Lower lobe of right lung (tissue), 2 donors: ENCODE measurements at regions not wholly inside any gene's neighbourhood (a gene's known extent, or its start where the extent isn't known, plus 50 kb on each side); places are given as distances from the start of the nearest gene placed in this dataset.

Experiments
- ATAC-seq, 2 donors: fragments of 200-7000 bp; cut with Tn5 transposase; one replicate each; pipeline ENCODE4 v1.9.1; 2020 to 2022; ENCODE audit warnings: mild to moderate bottlenecking in 2 of 2, moderate library complexity in 2 of 2
- DNase-seq: peaks from one replicate; pipeline ENCODE4 v3.0.0-alpha.2; 2020
- H3K27ac ChIP-seq: fragments of 200-600 bp; one replicate; pipeline ENCODE4 v1.8.0; 2022
- H3K27me3 ChIP-seq: fragments of 200-600 bp; one replicate; pipeline ENCODE4 v1.8.0; 2022; ENCODE audit warnings: low read depth
- H3K36me3 ChIP-seq: fragments of 200-600 bp; one replicate; pipeline ENCODE4 v1.8.0; 2022; ENCODE audit warnings: mild to moderate bottlenecking
- H3K4me1 ChIP-seq: fragments of 200-600 bp; one replicate; pipeline ENCODE4 v1.8.0; 2022
- H3K4me3 ChIP-seq: fragments of 200-600 bp; one replicate; pipeline ENCODE4 v1.8.0; 2022; ENCODE audit warnings: mild to moderate bottlenecking
- H3K9me3 ChIP-seq: fragments of 200-600 bp; one replicate; pipeline ENCODE4 v1.8.0; 2022
- intact Hi-C: fragments of 100-400 bp; cut with DNase I; formaldehyde crosslinking; loops from one replicate; pipeline ENCODE4 v1.11.0; 2022
- TF ChIP-seq, protein P1 (sequence below): fragments of 200-600 bp; IDR thresholded peaks from one replicate; pipeline ENCODE4 v1.8.0; 2022; ENCODE audit warnings: antibody characterized with exemption, mild to moderate bottlenecking
- donor health status: DM: no; HTN: yes; CAD: no; lungs with severe emphysema.

DNA sequence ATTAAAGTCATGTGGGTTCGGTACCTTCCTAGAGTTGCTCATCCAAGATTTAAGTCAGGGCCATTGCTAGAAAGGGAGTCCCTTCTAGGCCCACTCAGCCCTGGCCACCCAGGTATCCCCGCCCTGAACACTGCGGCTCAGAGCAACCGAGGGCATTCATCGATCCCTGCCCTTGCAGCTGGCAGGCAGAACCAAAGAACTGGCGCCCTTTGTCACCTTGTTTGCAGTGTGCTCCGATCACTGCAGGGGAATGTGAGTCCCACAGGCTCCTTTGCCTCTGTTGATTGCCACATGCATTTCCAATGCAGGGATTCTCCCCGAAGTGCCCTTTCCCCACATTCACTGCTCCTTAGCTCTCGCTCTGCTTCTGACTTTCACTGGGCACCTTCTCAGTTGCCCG, 108.5 kb downstream of the CMPK2 start:
- Histone ChIP-seq H3K9me3 (no peaks in the 10 kb centered on the region), H3K4me1 (no peaks in the 10 kb centered on the region), H3K27ac (no peak overlapping the region), H3K36me3 (no peaks in the 10 kb centered on the region), H3K4me3 (no peak overlapping the region), H3K27me3 (no peaks in the 10 kb centered on the region)
- ATAC-seq (no peak), DNase-seq (no peak)
- intact Hi-C loops, result no loop called here
- TF ChIP-seq, protein P1, sequence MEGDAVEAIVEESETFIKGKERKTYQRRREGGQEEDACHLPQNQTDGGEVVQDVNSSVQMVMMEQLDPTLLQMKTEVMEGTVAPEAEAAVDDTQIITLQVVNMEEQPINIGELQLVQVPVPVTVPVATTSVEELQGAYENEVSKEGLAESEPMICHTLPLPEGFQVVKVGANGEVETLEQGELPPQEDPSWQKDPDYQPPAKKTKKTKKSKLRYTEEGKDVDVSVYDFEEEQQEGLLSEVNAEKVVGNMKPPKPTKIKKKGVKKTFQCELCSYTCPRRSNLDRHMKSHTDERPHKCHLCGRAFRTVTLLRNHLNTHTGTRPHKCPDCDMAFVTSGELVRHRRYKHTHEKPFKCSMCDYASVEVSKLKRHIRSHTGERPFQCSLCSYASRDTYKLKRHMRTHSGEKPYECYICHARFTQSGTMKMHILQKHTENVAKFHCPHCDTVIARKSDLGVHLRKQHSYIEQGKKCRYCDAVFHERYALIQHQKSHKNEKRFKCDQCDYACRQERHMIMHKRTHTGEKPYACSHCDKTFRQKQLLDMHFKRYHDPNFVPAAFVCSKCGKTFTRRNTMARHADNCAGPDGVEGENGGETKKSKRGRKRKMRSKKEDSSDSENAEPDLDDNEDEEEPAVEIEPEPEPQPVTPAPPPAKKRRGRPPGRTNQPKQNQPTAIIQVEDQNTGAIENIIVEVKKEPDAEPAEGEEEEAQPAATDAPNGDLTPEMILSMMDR, result no peak

DNA sequence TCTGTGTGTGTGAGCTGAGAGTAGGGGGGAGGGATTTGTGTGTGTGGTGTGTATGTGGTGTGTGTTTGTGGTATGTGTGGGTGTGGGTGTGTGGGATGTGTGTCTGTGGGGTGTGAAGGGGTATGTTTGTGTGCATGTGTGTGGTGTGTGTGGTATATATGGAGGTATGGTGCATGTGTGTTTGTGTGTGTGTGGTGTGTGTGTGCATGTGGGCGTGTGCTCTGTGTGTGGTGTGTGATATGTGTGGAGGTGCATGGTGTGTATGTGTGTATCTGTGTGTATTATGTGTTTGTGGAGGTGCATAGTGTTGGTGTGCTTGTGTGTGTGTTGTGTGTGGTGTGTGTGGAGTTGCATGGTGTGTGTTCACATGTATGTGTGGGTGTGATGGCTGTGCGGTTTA, 106.0 kb downstream of the CMPK2 start:
- DNase-seq (no peak), ATAC-seq (no peak)
- no peak overlapping the region for H3K4me3 ChIP-seq
- no peaks in the 10 kb centered on the region for H3K27me3 ChIP-seq
- no peak overlapping the region for H3K27ac ChIP-seq
- intact Hi-C loops, result no loop called here
- H3K4me1 ChIP-seq, result no peaks in the 10 kb centered on the region
- TF ChIP-seq, protein P1, result no peak
- no peaks in the 10 kb centered on the region for H3K9me3 ChIP-seq
- H3K36me3 ChIP-seq, result no peaks in the 10 kb centered on the region

DNA sequence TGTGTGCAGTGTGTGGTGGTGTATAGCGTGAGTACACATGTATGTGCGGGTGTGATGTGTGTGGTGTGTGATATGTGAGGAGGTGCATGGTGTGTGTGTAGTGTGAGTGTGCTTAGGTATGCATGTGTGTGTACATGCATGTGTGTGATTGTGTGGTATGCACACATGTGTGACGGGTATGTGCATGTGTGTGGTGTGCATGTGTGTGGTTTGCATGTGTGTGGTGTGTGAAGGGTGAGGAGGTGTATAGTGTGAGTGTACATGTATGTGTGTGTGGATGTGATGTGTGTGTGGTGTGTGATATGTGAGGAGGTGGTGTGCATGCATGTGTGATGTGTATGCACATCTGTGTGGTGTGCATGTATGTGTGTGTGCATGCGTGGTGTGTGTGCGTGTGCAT, 105.6 kb downstream of the CMPK2 start:
- intact Hi-C loops, result no loop called here
- Histone ChIP-seq H3K4me1 (no peaks in the 10 kb centered on the region), H3K27me3 (no peaks in the 10 kb centered on the region), H3K36me3 (no peaks in the 10 kb centered on the region), H3K4me3 (no peak overlapping the region), H3K9me3 (no peaks in the 10 kb centered on the region), H3K27ac (no peak overlapping the region)
- ATAC-seq (peak in 1 of 2 donors; percentile 20), DNase-seq (no peak)
- TF ChIP-seq, protein P1, result no peak

DNA sequence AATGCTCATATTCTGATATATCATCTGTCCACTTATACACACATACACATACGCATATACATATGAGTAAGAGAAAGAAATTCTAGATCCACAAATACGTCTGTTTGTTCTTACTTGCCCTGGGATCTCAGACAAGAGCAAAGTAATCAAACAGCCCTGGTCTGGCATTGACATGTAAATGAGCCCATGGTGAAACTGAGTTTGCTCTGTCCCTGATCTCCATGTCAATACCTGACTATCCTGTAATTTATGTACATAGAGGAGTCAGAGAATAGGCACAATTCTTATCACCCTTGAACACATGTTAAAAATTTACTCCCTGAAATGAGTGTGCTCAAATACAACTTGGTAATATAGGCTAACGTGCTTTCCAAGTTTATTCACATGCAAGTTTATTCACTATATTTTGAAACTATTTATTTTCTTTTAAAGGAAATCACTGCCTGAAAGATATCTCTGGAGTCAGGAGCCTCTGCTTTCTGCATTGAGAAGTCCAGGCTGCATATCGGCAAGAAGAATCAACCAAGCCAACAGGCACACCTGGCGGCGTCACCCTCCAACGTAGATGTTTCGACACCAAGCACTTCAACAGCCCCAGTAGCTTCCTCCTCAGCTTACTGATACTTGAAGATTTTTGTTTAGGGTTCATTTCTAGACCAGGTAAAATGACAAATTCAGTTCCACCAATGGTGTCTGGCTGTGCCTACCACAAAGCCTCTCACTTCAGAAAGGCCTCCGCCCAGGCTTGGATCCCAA, 100.6 kb downstream of the CMPK2 start:
- ATAC-seq (peak in 1 of 2 donors; percentile 69), DNase-seq (no peak)
- intact Hi-C loops, result no loop called here
- no peaks in the 10 kb centered on the region for H3K36me3 ChIP-seq
- no peaks in the 10 kb centered on the region for H3K4me1 ChIP-seq
- H3K27ac ChIP-seq, result no peak overlapping the region
- TF ChIP-seq, protein P1, result no peak
- no peaks in the 10 kb centered on the region for H3K9me3 ChIP-seq
- H3K4me3 ChIP-seq, result no peak overlapping the region
- no peaks in the 10 kb centered on the region for H3K27me3 ChIP-seq

DNA sequence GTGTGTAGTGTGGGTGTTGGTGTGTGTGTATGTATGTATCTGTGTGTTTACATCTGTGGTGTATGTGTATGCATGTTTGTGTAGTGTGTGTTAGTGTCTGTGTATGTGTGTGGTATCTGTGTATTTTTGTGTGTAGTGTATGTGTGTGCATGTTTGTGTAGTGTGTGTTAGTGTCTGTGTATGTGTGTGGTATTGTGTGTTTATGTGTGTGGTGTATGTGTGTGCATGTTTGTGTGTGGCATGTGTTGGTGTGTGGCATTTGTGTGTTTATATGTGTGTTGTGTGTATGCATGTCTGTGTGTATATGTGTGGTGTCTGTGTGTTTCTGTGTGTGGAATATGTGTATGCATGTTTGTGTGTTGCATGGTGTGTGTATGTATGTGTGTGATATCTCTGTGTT, 96.4 kb downstream of the CMPK2 start:
- H3K4me3 ChIP-seq, result no peak overlapping the region
- H3K9me3 ChIP-seq, result no peaks in the 10 kb centered on the region
- peaks cover 12% of the 10 kb centered on the region for H3K27me3 ChIP-seq
- ATAC-seq (no peak), DNase-seq (no peak)
- H3K27ac ChIP-seq, result no peak overlapping the region
- peaks cover 12% of the 10 kb centered on the region for H3K4me1 ChIP-seq
- TF ChIP-seq, protein P1, result no peak
- intact Hi-C loops, result no loop called here
- no peaks in the 10 kb centered on the region for H3K36me3 ChIP-seq
